ENCODE measurements at regions not wholly inside any gene's neighbourhood (a gene's known extent, or its start where the extent isn't known, plus 50 kb on each side); places are given as distances from the start of the nearest gene placed in this dataset.

DNA sequence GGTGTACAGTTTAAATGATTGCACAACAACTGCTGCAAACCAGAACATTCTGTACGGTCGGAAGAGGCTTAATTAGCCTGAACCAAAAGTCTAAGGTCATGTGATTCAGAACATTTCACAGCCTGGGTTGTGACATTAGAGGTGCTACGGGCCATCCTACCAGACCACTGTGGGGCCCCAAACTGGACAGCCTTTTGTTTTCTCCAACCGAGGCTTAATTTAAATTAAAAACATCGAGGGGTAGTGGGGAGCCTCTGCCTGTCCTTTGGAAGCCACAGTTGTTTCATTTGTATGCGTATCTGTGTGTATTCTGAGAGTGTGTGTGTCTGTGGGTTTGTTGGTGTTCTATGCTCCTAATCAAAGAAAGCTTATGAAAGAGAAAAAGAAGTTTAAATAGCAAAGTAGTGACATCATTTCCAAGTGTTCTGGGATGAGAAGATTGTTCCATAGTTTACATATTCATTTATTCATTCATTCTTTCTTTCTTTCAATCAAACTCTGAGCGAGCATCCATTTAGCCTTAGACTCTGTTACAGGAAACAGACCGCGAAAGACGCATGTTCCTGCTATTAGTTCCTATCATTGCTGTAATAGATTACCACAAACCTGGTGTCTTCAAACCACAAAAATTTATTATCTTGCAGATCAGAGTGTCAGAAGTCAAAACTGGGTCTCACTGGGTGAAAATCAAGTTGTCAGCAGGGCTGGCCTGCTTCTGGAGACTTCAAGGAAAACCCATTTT, 444.8 kb downstream of the FOXO1 start:
- peak; percentile 41 for DNase-seq (ENCODE audit: low read depth)

DNA sequence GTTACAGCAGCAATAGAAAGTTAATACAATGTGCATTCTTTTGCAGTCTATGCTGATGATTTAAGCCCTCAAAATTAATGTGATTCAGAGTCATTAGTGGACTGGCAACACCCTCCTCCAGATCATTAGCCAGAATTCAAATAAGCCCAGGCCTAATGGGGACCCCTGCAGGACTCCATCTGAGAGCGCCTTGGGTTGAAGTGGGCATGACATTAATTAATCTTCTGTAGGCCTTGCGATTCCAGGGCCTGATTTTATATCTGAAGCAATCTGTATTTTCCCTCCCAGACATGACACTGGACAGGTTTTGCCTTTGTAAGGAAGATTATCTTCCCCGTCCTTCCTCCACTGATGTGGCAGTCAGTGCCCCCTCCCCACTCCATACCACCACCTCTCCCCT, 442.9 kb downstream of the FOXO1 start:
- DNase-seq (ENCODE audit: low read depth): no peak

DNA sequence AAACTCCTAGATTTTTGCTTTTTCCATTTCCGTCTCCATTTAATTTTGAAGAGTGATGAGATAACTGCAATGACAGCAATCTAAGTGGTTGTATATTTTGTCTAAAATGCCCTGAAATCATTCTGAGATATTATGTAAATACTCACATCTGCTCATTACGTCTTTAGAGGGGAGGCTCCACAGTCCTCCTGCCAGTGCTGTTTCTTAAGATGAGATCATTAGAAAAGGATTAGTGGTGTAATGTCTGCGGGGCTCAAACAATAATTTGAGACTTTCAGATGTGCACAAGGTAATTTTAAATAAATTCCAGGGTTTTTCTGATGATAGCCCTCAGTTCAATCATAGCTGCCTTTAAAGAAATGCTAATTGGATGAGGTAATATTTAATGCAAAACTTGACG, 437.9 kb downstream of the FOXO1 start:
- DNase-seq (ENCODE audit: low read depth): no peak

DNA sequence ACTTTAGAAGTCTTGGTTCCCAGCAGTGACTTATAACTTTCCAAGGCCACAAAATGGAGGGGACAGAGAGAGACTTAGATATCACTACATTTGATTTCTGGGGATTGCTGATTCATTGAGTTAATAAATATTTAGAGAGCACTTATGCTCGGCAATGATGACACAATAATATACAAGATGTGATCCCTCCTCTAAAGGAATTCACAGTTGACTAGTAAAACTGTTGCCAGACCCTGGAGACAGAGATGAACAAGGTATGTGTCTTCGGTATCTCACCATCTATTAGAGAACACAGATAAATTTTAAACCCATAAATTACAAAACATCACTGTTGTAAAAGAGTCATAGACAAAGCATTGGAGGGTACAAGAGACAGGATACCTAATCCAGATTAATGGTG, 437.5 kb downstream of the FOXO1 start:
- no peak for DNase-seq (ENCODE audit: low read depth)

DNA sequence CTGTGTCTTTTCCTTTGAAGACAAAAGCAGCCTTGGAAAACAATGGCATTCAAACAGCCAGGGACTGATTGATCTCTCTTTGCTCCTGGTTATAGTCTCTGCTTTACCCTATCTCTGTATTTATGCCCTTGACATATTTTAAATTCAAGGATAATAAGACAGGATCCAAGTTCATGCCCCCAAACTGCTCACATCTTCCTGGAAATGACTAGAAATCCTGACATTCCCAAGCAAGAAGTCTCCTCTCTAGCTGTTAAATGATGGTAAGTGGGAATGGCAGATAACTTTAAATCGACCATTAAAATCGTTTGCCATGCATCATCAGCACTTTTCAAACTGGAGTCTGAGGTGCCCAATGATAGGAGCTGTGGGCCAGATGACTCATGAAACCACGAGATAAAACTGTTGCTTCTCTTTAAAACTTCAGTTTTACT, 435.6 kb downstream of the FOXO1 start:
- no peak for DNase-seq (ENCODE audit: low read depth)

DNA sequence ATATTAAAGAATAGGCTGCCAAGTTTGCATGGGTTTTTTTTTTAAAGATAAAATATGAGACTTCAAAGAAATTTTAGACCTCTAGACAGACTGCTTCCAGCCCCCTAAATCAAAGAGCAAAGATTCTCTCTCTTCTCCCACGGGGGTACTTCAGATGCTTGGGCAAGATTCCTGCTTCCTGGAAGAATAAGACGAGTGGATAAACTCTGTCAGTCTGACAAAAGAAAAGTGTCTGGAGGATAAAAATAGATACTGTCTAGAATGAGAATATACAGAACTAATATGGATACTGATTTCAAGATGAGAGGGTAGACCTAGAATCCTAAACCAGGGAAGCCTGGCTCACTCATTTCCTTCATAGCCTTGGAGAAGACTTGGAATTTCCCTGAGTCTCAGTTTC, 435.1 kb downstream of the FOXO1 start:
- no peak for DNase-seq (ENCODE audit: low read depth)

DNA sequence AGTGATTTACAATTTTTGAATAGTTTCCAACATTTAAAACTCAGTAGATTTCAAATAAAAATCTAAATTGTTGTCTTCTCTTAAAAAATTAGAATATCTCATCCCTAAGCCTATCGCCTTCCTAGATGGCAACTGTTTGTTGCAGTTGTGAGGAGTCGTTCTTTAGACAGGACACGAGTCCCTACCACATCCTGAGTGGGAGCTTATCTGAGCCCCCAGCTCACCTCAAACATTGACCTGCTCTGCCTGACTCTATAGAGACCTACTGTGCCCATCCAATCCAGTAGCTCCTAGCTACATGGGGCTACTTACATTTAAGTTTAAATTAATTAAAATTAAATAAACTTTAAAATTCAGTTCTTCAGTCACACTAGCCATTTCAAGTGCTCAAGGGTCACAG, 434.7 kb downstream of the FOXO1 start:
- no peak for DNase-seq (ENCODE audit: low read depth)

DNA sequence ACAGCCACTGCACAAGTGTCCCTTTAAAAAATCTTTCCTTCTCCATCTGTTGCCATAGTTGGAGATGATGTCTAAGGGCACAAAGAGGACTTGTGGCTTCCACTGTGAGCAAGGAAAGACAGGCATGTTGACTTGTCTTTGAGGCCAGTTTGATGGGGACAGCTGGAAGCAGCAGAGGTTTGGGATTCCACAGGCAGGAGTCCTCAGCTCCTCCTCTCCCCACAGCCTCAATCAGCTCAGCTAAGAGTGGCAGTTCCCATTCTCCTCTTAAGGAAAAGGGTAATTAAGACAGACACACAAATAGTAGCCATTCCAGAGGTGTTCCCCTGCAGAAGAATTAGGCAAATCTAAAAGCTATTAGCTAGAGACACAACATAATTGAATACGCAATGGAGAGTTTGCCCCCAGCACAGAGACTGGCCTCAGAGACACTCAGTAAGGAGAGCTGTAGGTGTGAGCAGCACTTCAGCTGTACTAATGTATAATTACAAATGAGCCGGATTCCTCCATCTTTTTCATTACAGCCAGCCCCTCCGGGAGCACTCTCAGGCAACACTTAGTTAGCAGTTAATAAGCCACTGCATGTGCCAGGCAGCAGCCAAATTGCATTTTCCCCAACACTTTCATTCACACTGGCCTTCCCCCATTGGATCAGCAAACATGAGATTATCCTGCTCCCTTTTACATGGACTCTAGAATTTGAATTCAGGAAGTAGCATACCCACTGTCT, 434.0 kb downstream of the FOXO1 start:
- no peak for DNase-seq (ENCODE audit: low read depth)

DNA sequence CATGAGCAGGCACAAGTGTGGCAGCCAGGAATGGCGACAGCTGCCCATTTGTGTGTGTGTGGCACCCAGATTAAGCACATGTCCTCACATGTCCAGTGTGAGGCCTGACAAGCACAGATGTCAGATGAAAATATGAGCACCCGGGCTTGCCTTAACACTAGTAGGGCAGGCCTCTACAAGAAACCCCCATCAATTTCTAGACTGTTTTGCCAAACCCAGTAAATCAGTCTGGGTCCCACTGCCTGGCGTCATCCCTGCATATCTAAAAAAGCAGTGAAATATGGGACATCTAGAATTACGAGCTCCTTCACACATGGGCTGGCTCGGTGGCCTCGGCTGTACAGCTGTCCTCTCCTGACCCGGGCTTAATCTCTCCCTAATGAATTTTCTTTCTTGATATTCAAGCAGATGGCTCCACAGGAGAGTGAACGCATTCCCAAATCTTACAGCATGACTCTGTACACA, 432.7 kb downstream of the FOXO1 start:
- no peak for DNase-seq (ENCODE audit: low read depth)

DNA sequence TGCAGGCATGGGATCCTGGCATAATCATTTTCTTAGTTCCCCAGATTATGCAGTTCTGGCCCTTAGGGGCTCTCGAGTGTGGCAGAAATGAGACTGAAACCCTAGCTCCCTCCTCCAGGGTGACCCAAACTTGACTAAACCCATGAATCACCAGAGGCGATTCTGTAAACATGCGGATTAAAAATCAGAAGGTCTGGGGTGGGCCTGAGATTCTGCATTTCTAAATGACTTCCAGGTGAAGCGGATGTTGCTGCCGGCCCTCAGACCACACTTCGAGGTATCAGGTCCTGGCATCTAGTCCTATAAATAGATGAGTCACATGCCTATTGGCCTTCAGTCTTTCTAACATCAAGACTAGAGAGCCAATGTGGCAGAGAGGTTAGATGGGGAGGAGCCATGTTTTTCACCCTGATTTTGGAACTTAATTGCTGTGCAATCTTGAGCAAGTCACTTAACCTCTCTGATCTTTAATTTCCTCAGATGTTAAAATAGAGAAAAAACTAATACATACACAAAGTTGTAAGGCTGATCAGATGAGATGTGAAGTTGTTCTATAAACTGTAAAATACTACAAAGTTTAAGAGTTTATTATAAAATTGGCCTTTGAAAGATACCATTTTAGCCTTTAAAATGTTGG, 431.2 kb downstream of the FOXO1 start:
- no peak for DNase-seq (ENCODE audit: low read depth)

DNA sequence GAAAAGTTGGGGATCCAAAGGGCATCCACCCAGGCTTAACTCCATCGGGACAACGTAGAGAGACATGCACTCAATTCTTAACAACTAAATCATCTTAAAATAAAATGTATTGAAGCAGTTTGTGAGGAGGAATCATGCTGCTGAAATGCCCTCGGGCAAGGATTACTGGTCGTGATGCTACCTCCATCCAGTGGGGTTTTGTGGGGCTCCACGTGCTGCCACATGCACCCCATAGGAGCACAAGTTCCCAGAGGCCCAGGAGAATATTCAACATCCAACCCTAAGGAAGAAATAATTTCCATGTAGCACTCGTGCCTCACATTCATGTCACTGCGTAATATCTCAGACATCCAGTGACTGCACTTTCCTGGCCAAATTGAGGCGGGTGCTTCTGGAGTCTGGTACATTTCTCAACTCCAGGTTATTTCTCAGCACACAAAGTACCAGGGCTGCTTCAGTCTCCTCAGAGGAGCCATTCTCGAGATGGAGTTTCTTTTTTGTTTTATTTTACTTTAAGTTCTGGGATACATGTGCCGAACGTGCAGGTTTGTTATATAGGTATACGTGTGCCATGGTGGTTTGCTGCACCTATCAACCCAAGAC, 429.8 kb downstream of the FOXO1 start:
- DNase-seq (ENCODE audit: low read depth): no peak

DNA sequence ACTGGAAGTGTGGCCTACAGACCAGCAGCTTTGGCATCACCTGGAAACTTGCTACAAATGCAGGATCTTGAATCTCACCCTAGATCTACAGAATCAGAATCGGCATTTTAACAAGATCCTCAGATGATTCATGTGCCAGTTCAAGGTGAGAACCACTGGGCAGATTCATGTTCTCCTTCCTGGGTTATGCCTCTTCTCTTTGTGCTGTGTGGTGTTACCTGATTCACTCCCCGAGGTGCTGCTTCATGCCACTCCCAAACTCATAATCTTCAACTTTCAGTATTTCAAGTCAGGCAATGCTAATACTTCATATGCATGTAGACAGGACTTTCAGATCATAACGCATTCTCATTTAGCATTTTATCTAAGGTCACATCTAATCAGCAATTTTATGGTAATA, 427.7 kb downstream of the FOXO1 start:
- no peak for DNase-seq (ENCODE audit: low read depth)

DNA sequence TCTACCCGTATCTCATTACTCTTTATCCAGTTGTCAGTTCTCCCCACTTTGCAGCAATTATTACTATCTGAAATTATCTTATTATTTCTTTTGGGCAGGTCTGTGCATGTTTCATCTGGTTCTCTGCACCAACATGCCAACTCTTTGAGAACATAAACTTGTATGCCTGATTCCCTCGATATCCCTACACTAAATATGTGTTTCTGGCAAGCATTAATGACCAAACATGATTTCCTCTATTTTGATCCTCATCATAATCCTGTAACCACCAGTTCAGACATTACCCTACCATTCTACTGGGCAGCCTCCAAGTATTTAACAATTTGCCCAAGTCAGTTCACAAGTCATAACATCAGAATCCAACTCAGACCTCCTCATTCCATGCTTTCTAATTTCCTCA, 426.1 kb downstream of the FOXO1 start:
- DNase-seq (ENCODE audit: low read depth): no peak

DNA sequence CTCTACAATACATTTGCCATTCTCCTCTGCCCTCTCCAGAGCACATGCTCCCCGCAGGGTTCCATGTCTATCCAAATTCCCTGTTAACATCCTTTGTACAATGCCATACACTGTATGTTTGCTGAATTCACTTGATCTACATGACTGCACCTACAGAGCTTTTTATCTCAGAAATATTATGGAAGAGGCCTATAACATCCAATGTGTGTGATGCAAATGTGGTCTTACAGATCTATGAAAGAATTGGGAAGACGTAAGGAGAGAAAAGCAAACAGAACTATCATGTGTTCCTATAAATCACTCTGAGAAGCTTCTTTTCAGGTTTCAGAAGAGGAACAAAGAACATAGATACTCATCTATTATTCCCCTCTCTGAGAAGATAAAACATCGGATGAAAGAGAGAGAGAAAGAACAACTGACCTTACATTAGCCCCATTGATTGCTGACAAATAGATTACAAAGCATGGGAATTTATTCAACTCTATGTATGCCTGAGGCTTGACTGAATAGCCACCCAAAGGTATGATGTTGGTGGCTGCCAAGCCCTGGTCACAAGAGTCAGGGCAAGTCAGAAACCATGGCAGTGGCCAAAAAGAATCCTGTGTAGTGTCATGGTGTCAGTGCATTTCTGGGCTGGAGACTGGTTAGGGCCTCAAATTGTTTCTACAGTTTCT, 425.2 kb downstream of the FOXO1 start:
- no peak for DNase-seq (ENCODE audit: low read depth)

DNA sequence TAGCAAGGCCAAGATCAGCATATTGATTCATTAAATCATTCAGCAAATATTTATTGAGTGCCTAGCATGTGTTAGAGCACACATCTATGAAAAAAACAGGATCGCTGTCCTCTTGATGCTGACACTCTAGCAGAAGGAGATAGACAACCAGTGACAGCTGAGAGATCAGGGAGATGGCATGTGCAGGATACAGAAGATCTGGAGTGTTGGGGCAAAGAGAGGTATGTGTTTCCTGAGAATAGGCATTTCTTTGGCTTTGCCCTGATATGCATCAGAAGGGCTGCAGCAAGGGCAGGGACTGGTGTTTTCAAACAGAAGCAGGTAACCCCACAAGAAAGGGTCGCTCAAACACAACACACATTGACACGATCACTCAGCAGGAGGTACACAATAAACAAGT, 423.4 kb downstream of the FOXO1 start:
- no peak for DNase-seq (ENCODE audit: low read depth)

DNA sequence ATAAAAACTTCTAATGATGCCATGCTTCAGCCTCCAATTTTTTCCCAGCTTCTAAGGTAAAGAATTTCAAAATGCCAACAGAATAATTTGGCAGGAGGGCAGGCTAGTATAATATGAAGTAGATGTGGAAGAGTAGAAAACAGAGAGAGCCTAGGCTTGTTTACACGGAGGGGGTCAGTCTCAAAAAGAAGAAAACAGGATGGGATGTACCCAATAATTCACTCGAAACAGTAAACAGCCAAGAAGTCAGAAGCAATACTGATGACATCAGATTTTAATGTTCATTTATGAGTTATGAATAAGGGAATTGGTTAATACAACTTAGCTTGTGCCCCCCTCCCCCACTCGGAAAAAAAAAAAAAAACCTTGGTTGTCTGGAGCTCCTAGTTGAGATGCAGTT, 422.5 kb downstream of the FOXO1 start:
- no peak for DNase-seq (ENCODE audit: low read depth)

DNA sequence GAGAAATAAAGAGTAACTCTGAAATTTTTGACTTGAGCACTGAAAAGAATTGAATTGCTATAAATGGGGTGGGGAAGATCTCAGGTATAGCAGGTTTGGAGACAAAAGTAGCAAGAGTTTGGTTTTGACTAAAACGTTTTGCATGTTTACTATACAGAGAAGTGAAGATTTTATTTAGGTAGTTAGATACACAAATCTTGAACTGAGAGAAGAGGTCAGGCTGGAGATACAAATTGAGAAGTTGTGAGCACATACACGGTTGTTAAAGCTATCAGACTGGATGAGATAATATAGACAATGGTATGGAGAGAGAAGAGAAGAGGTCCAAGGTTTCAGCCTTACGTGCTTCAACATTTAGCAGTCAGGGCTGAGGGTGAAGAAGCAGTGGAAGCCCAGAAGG, 420.9 kb downstream of the FOXO1 start:
- DNase-seq (ENCODE audit: low read depth): no peak

DNA sequence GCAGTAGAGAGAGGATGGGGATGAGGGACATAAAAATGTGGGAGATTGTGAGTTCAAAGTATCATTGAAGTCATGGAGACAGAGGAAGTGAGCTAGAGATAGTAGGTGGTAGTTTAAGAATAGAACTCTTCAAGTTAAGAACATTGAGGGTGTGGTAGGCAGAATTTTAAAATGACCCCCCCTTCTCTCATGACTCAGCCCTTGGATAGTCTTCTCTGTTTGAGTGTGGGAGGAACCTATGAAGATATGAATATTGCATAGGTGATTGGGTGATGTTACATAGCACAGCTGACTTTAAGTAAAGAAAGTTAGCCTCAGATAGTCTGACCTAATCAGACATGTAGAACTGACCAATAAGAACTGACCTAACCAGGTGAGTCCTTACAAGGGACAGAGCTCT, 418.6 kb downstream of the FOXO1 start:
- DNase-seq (ENCODE audit: low read depth): no peak

DNA sequence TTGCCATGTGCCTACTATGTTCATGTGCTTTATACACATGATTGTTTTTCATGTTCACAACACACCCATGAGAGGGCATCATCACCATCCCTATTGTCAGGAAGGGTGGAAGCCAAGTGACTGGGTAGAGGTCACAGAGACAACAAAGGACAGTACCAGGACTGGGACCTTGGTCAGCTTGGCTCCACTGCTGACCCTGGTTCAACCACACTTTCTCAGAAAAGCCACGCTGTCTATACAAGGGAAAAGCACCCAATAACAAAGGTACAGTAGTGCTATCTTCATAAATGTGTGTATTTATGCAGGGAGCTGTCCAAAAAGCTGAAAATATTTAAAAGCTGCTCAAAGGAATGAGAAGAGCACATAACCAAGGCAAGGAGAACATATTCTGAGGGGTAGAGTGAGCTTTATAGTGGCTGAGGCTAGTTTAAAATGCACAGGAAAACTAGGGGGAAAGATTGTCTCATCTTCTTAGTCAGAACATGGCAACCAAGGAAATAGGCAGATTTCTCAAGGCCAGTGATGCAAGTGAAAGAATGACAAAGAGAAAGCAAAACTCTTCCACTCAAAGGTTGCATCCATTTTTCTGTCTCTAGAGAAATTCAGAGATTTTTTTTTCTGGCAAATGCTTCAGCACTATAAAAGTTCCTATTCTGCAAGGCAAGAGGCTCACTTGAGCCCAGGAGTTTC, 415.0 kb downstream of the FOXO1 start:
- no peak for DNase-seq (ENCODE audit: low read depth)

DNA sequence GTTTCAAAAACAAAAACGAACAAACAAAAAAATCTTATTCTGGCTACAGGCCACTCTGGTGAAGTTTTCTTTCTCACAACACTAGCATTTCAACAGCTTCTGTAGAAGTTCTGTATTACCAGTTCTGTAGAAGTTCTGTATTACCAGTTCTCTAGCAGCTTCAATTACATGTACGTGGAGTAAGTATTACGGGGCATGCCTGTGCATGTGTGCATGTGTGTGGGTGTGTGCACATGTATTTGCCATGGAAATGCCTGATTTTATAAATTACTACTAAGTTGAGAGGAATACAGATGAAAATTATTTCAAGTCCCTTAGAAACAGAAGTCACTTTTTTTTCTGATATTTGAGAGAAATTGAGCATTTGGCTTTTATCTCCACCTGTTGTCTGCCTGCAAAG, 414.2 kb downstream of the FOXO1 start:
- DNase-seq (ENCODE audit: low read depth): no peak

DNA sequence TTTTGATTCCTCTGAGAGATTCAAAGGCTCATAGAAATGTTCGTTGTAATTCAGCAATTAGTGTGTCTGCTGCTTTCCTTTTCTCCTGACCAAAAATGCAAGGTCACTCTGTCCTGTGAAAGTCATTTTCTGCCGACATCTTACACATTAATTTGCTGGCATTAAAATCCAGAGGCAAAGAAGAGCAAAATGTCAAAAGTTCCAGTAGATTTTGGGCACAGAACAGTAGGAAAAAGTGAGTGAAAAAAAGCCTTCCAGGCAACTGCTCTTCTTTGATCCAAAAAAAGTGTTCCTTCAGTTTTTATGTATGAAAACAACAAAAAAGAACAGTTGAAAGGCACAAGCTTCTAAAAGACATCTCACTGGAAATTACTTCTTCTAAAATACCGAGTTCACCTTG, 413.8 kb downstream of the FOXO1 start:
- no peak for DNase-seq (ENCODE audit: low read depth)

DNA sequence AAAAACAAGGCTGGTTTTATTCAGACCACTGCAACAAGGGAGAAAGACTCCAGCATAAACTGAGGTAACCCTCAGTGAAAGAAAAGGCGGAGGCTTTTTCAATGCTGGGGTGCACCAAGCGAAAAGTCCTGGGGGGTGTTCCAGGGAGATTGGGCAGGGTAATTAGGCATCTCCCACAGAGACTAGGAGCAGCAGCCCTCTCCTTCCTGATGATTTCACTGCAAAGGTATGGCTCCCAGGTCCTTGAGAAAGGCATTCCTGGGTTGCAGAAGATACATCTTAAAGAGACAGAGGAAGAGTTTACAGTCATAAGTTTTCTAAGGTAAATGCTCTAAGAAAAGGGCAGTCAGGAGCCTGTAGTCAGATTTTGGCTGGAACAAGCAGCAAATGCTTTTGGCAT, 412.0 kb downstream of the FOXO1 start:
- DNase-seq (ENCODE audit: low read depth): no peak

Measured in T-helper 22 cell (primary cell).